ENCODE measurements at regions not wholly inside any gene's neighbourhood (a gene's known extent, or its start where the extent isn't known, plus 50 kb on each side); places are given as distances from the start of the nearest gene placed in this dataset.

- H3K36me3 ChIP-seq: no peaks in the 10 kb centered on the region
- H3K4me1 ChIP-seq: no peaks in the 10 kb centered on the region
- intact Hi-C loops (cut with DNase I; ENCODE audit: low total_unique reads): no loop called here
- TF ChIP-seq, protein P1, sequence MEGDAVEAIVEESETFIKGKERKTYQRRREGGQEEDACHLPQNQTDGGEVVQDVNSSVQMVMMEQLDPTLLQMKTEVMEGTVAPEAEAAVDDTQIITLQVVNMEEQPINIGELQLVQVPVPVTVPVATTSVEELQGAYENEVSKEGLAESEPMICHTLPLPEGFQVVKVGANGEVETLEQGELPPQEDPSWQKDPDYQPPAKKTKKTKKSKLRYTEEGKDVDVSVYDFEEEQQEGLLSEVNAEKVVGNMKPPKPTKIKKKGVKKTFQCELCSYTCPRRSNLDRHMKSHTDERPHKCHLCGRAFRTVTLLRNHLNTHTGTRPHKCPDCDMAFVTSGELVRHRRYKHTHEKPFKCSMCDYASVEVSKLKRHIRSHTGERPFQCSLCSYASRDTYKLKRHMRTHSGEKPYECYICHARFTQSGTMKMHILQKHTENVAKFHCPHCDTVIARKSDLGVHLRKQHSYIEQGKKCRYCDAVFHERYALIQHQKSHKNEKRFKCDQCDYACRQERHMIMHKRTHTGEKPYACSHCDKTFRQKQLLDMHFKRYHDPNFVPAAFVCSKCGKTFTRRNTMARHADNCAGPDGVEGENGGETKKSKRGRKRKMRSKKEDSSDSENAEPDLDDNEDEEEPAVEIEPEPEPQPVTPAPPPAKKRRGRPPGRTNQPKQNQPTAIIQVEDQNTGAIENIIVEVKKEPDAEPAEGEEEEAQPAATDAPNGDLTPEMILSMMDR (IDR thresholded peaks at IDR 0.05 in 4 of 5, conservative IDR thresholded peaks at IDR 0.05 in 1 of 5): no peak
- TF ChIP-seq POLR2A (IDR thresholded peaks at IDR 0.05): no peak
- H3K4me3 ChIP-seq: no peak overlapping the region
- no peaks in the 10 kb centered on the region for H3K27me3 ChIP-seq
- no peaks in the 10 kb centered on the region for H3K9me3 ChIP-seq
- H3K27ac ChIP-seq: no peak overlapping the region
- ATAC-seq (no peak), DNase-seq (no peak)
- in situ Hi-C loops (cut with MboI; ENCODE audit: low sequenced_read_pairs in 4 of 4): loop anchor here in 2 of 4 donors (10.0 kb wide), 1 partner anchor 299 kb away; no protein-coding TSS in a partner anchor
Observed at GRCh38 chr3:102235679-102236078, 199.1 kb upstream of the ZPLD1 start.

- no peaks in the 10 kb centered on the region for H3K36me3 ChIP-seq
- H3K9me3 ChIP-seq: no peaks in the 10 kb centered on the region
- ATAC-seq (no peak), DNase-seq (no peak)
- intact Hi-C loops (cut with DNase I; ENCODE audit: low total_unique reads): no loop called here
- H3K27me3 ChIP-seq: no peaks in the 10 kb centered on the region
- in situ Hi-C loops (cut with MboI; ENCODE audit: low sequenced_read_pairs in 4 of 4): loop anchor here in 2 of 4 donors (10.0 kb wide), 1 partner anchor 298 kb away; no protein-coding TSS in a partner anchor
- no peak overlapping the region for H3K27ac ChIP-seq
- no peaks in the 10 kb centered on the region for H3K4me1 ChIP-seq
- H3K4me3 ChIP-seq: no peak overlapping the region
- TF ChIP-seq, protein P1 (IDR thresholded peaks at IDR 0.05 in 4 of 5, conservative IDR thresholded peaks at IDR 0.05 in 1 of 5): no peak
- TF ChIP-seq POLR2A (IDR thresholded peaks at IDR 0.05): no peak
Observed at GRCh38 chr3:102237181-102237580, 197.6 kb upstream of the ZPLD1 start.

GRCh38 chr3:102237838-102238237, 197.0 kb upstream of the ZPLD1 start:
- intact Hi-C loops (cut with DNase I; ENCODE audit: low total_unique reads) (no loop called here), in situ Hi-C loops (cut with MboI; ENCODE audit: low sequenced_read_pairs in 4 of 4) (loop anchor here in 2 of 4 donors (10.0 kb wide), 1 partner anchor 297 kb away; no protein-coding TSS in a partner anchor)
- TF ChIP-seq, protein P1 (IDR thresholded peaks at IDR 0.05 in 4 of 5, conservative IDR thresholded peaks at IDR 0.05 in 1 of 5): no peak
- no peak for TF ChIP-seq POLR2A (IDR thresholded peaks at IDR 0.05)
- no peaks in the 10 kb centered on the region for H3K36me3 ChIP-seq
- ATAC-seq (no peak), DNase-seq (no peak)
- H3K27ac ChIP-seq: no peak overlapping the region
- H3K4me3 ChIP-seq: no peak overlapping the region
- H3K4me1 ChIP-seq: no peaks in the 10 kb centered on the region
- no peaks in the 10 kb centered on the region for H3K27me3 ChIP-seq
- no peaks in the 10 kb centered on the region for H3K9me3 ChIP-seq

DNA sequence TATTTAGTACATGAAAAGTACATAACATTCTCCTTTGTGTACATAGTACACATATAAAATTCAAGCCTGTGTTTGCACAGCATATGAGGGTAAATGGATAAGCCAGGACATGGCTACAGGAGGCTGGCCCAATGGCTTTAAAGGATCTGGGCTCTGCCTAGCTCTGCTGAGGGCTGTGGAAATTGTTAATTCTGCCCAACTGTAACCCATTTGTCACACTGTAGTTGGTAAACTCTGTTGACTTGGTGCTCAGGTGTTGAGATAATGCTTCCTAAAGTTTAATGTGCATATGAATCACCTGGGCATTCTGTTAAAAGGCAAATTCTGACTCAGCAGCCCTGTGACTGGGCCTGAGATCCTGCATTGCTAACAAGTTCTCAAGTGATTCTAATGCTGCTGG, 196.5 kb upstream of the ZPLD1 start:
- ATAC-seq: no peak
- in situ Hi-C loops (cut with MboI; ENCODE audit: low sequenced_read_pairs in 4 of 4) (loop anchor here in 2 of 4 donors (10.0 kb wide), 1 partner anchor 296 kb away; no protein-coding TSS in a partner anchor), intact Hi-C loops (cut with DNase I; ENCODE audit: low total_unique reads) (no loop called here)

More for the DNA sequence above, 196.5 kb upstream of the ZPLD1 start:
- Histone ChIP-seq H3K36me3 (no peaks in the 10 kb centered on the region), H3K27me3 (no peaks in the 10 kb centered on the region), H3K27ac (no peak overlapping the region), H3K4me1 (no peaks in the 10 kb centered on the region), H3K4me3 (no peak overlapping the region), H3K9me3 (no peaks in the 10 kb centered on the region)
- TF ChIP-seq POLR2A (IDR thresholded peaks at IDR 0.05): no peak
- TF ChIP-seq, protein P1 (IDR thresholded peaks at IDR 0.05 in 4 of 5, conservative IDR thresholded peaks at IDR 0.05 in 1 of 5): no peak
- no peak for DNase-seq

Data from gastrocnemius medialis (tissue), 4 donors.